BLaER1 treated with 17β-estradiol and CSF1 and Interleukin-3, amounts not matched to agents 10 nM and 100 nM (cell line): ENCODE measurements at regions not wholly inside any gene's neighbourhood (a gene's known extent, or its start where the extent isn't known, plus 50 kb on each side); places are given as distances from the start of the nearest gene placed in this dataset.
A peak's percentile ranks its signal among the peaks of the same experiment; 100 is the strongest.

Experiments used
- H3K27ac ChIP-seq, 11 experiments: shearing (Covaris generic); formaldehyde crosslinking; 2 replicates each; pipeline ENCODE4 v1.8.1; 2022
- H3K27me3 ChIP-seq, 11 experiments: shearing (Covaris generic); formaldehyde crosslinking; 2 replicates each; pipeline ENCODE4 v1.8.1; 2022
- H3K36me3 ChIP-seq, 11 experiments: shearing (Covaris generic); formaldehyde crosslinking; 2 replicates each; pipeline ENCODE4 v1.8.1; 2022
- H3K4me1 ChIP-seq, 10 experiments: shearing (Covaris generic); formaldehyde crosslinking; 2 replicates each; pipeline ENCODE4 v1.8.1; 2022
- H3K4me2 ChIP-seq, 11 experiments: shearing (Covaris generic); formaldehyde crosslinking; 2 replicates each; pipeline ENCODE4 v1.8.1; 2022
- H3K4me3 ChIP-seq, 10 experiments: shearing (Covaris generic); formaldehyde crosslinking; 2 replicates each; pipeline ENCODE4 v1.8.1; 2022
- H3K9ac ChIP-seq, 11 experiments: shearing (Covaris generic); formaldehyde crosslinking; 2 replicates each; pipeline ENCODE4 v1.8.1; 2022
- H3K9me3 ChIP-seq, 11 experiments: shearing (Covaris generic); formaldehyde crosslinking; replicated peaks in 1 of 11; 2 replicates each; pipeline ENCODE4 v1.8.1; 2022
- H4K20me1 ChIP-seq, 11 experiments: shearing (Covaris generic); formaldehyde crosslinking; 2 replicates each; pipeline ENCODE4 v1.8.1; 2022
- Cebpa-rat ChIP-seq, 11 experiments: shearing (Covaris generic); IDR thresholded peaks; 2 replicates each; pipeline ENCODE4 v1.8.1; 2022

DNA sequence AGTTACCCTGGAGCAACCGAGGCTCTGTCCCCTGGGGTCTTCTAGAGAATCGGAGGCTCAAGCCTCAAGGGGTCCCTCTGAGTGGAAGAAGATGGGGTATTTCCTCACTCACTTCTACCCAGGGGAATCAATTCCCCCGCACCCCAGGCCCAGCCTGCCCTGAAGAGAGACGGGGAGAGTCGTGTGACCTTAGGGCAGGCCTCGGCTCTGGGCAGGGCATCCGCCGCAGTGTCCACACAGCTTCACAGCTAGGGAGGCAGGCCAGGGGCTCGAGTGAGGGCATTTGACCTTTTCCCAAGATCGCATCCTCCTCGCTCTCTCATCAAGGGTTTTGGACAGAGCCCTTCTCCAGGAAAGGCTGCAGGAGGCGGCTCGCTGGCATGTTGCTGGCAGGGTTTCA, 57.9 kb upstream of the CNOT6 start:
- Histone ChIP-seq H3K9ac (no peak overlapping the region; a peak in 1 of 22 replicates), H3K4me1 (peaks cover 0 to 12% (median 4%) of the 10 kb centered on the region in 10 experiments; a peak in 10 of 20 replicates), H3K27me3 (no peaks in the 10 kb centered on the region), H4K20me1 (no peaks in the 10 kb centered on the region), H3K4me3 (no peak overlapping the region), H3K27ac (no peak overlapping the region), H3K4me2 (no peak overlapping the region), H3K36me3 (no peaks in the 10 kb centered on the region), H3K9me3 (peaks cover 11 to 25% (median 21%) of the 10 kb centered on the region in 11 experiments; a peak in 20 of 22 replicates)
- TF ChIP-seq Cebpa-rat (IDR thresholded peaks at IDR 0.05), result no peak

DNA sequence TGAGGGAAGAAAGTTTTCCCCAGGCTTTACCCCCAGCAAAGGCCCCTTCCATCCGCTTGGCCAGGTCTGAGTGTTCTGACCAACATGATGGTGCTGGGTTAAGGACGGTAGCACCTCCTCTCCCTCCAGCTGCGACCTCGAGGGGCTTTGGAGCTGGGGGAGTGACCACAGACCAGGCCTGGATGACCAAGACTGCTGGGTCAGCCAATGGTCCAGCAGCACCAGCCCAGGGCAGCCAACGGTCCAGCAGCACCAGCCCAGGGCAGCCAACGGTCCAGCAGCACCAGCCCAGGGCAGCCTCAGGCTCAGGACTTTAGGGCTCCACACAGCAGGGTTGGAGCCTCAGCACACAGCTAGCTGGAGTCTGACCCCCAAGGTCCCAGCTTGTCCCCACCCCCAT, 57.2 kb upstream of the CNOT6 start:
- no peak for TF ChIP-seq Cebpa-rat (IDR thresholded peaks at IDR 0.05)
- Histone ChIP-seq H3K4me3 (no peak overlapping the region), H3K4me2 (no peak overlapping the region), H3K27ac (no peak overlapping the region), H3K4me1 (peaks cover 0 to 12% (median 4%) of the 10 kb centered on the region in 10 experiments; a peak in 10 of 20 replicates), H3K9ac (no peak overlapping the region), H3K27me3 (no peaks in the 10 kb centered on the region), H4K20me1 (no peaks in the 10 kb centered on the region), H3K9me3 (peaks cover 5 to 18% (median 14%) of the 10 kb centered on the region in 11 experiments; a peak in 20 of 22 replicates), H3K36me3 (no peaks in the 10 kb centered on the region)

DNA sequence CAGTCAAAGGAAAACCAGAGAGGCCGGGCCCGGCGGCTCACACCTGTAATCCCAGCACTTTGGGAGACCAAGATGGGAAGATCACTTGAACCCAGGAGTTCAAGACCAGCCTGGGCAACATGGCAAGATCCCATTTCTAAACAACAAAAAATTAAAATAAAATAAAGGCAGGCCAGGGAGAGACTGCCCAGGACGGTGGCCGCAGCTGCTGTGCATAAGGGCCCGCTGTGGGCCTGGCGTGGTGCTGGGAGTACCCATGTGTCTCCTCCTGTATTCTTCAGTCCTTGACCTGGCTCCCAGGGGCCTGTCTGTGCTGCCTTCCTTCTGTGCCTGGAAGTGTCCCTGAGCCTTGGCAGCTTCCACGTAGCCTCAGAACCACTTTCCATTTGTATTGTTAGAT, 56.8 kb upstream of the CNOT6 start:
- peaks cover under 1 to 14% (median 10%) of the 10 kb centered on the region in 11 experiments; a peak in 19 of 22 replicates for H3K9me3 ChIP-seq
- H4K20me1 ChIP-seq, result no peaks in the 10 kb centered on the region
- no peak overlapping the region for H3K4me3 ChIP-seq
- no peaks in the 10 kb centered on the region for H3K27me3 ChIP-seq
- no peaks in the 10 kb centered on the region for H3K36me3 ChIP-seq
- TF ChIP-seq Cebpa-rat (IDR thresholded peaks at IDR 0.05), result no peak
- H3K9ac ChIP-seq, result no peak overlapping the region
- H3K4me1 ChIP-seq, result peaks cover 0 to 12% (median 4%) of the 10 kb centered on the region in 10 experiments; a peak in 10 of 20 replicates
- no peak overlapping the region for H3K27ac ChIP-seq
- H3K4me2 ChIP-seq, result no peak overlapping the region

DNA sequence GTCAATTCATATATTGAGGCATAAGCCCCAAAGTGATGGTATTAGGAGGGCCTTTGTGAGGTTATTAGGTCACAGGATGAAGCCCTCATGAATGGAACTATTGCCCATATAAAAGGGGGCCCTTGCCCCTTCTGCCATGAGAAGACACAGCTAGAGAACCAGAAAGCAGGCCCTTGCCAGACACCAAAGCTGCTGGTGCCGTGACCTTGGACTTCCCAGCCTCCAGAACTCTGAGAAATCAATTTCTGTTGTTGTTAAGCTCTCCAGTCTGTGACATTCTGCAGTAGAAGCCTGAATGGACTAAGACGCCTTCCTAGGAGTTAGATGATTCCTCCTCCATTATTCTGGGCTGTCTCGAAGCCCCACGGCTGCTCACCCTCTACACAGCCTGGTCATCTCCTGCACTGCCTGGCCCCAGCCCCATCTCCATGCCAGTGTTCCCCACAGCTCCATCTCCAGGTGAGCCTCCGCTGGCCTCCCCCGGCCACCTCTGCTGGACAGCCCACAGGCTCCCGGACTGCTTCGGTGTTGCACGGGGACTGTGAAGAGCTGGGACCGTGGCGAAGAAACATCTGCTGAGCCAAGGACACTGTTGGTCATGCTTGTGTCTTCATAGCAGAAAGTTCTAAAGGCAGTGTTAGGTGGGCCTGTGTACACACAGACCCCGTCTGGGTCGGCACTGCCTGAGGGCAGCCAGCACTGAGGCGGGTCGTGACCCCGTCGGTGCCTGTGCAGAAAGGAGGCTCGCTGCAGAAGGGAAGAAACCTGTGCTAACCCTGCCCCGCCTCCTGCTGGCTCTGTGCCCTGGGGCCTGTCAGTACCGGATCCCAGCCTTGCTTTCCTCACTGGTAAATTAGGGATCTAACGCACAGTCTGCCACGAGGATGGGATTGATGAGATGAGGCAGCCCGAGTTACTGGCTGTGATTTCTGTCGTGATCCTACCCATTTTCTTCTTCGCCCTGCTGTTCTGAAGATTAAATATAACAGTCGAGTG, 55.1 kb upstream of the CNOT6 start:
- Histone ChIP-seq H3K9me3 (peaks cover 0 to 6% (median 5%) of the 10 kb centered on the region in 11 experiments; a peak in 11 of 22 replicates), H3K27ac (no peak overlapping the region), H3K4me3 (no peak overlapping the region), H3K9ac (no peak overlapping the region), H3K4me1 (peaks cover 0 to 12% (median 4%) of the 10 kb centered on the region in 10 experiments; a peak in 10 of 20 replicates), H3K4me2 (no peak overlapping the region), H3K27me3 (no peaks in the 10 kb centered on the region), H4K20me1 (no peaks in the 10 kb centered on the region), H3K36me3 (no peaks in the 10 kb centered on the region)
- no peak for TF ChIP-seq Cebpa-rat (IDR thresholded peaks at IDR 0.05)

DNA sequence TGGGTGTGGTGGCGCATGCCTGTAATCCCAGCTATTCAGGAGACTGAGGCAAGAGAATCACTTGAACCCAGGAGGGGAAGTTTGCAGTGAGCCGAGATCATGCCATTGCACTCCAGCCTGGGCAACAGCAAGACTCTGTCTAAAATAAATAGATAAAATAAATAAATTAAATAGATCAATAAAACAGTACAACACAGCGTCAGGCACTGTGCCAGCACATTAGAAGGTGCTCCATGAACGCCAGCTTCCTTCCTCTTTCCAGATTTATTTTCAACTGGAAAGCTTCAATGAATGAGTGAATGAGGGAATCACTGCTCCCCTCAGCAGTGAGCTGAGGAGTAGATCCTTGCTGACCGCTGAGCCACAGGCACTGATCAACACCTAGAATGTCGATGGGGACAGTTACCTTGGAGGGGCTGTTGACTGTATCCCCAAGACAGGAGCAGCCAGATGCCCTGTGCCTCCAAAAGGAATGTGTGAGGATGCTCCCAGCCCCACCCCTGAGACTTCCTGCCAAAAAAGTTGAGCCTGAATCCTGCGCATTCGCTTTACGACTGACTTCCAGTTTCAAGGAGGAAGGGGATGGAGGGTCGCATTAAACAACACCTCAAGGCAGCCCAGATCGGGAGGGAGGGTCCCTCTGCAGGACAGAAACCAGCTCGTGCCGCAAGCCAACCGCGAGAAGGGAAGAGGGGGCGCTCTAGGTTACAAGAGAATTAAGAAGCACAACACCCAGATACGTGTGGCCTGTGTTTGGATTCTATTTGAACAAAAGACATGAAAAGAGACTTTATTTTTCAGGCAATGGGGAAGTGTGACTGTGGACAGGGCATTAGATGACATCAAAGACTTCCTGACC, 54.0 kb upstream of the CNOT6 start:
- H3K27ac ChIP-seq, result no peak overlapping the region
- peak overlapping the region in 5 of 11 experiments; percentile 25 to 61 (median 53); a peak in 10 of 22 replicates for H3K4me2 ChIP-seq
- H3K9ac ChIP-seq, result no peak overlapping the region

GRCh38 chr5:180441564-180442051, 52.6 kb upstream of the CNOT6 start:
- no peak overlapping the region for H3K4me2 ChIP-seq
- H3K9me3 ChIP-seq, result peaks cover 9 to 26% (median 16%) of the 10 kb centered on the region in 11 experiments; a peak in 21 of 22 replicates

More for the DNA sequence above, 54.0 kb upstream of the CNOT6 start:
- no peaks in the 10 kb centered on the region; a peak in 1 of 22 replicates for H3K36me3 ChIP-seq
- H3K4me1 ChIP-seq, result peaks cover 0 to 12% (median 4%) of the 10 kb centered on the region in 10 experiments; a peak in 10 of 20 replicates
- no peaks in the 10 kb centered on the region for H4K20me1 ChIP-seq
- H3K9me3 ChIP-seq, result peaks cover 7 to 16% (median 15%) of the 10 kb centered on the region in 11 experiments; a peak in 21 of 22 replicates
- H3K27me3 ChIP-seq, result no peaks in the 10 kb centered on the region
- no peak overlapping the region for H3K4me3 ChIP-seq
- TF ChIP-seq Cebpa-rat (IDR thresholded peaks at IDR 0.05), result no peak

More at GRCh38 chr5:180441564-180442051, 52.6 kb upstream of the CNOT6 start:
- H4K20me1 ChIP-seq, result no peaks in the 10 kb centered on the region
- no peak overlapping the region for H3K27ac ChIP-seq
- peaks cover 0 to 12% (median 4%) of the 10 kb centered on the region in 10 experiments; a peak in 10 of 20 replicates for H3K4me1 ChIP-seq
- no peak for TF ChIP-seq Cebpa-rat (IDR thresholded peaks at IDR 0.05)
- H3K4me3 ChIP-seq, result no peak overlapping the region
- no peaks in the 10 kb centered on the region for H3K27me3 ChIP-seq
- no peaks in the 10 kb centered on the region; a peak in 1 of 22 replicates for H3K36me3 ChIP-seq
- no peak overlapping the region for H3K9ac ChIP-seq
